HG03457 (cell line): ENCODE measurements at regions not wholly inside any gene's neighbourhood (a gene's known extent, or its start where the extent isn't known, plus 50 kb on each side); places are given as distances from the start of the nearest gene placed in this dataset.

ENCODE experiments used
- ATAC-seq: cut with Tn5 transposase; IDR thresholded peaks from one replicate; pipeline ENCODE4 v1.9.1; 2021; ENCODE audit warnings: moderate number of reproducible peaks; ENCODE audit not compliant: unreplicated experiment

GRCh38 chr6:81484251-81484650, 268.2 kb downstream of the TENT5A start:
- ATAC-seq = no peak

- ATAC-seq = no peak
Measured at GRCh38 chr6:81480139-81480538, 272.3 kb downstream of the TENT5A start.

GRCh38 chr6:81476881-81477280, 275.6 kb downstream of the TENT5A start:
- no peak for ATAC-seq

- no peak for ATAC-seq
Measured at GRCh38 chr6:81475646-81476045, 276.8 kb downstream of the TENT5A start.

GRCh38 chr6:81465859-81466258, 286.6 kb downstream of the TENT5A start:
- no peak for ATAC-seq

- ATAC-seq = no peak
Measured at GRCh38 chr6:81456416-81456815, 296.1 kb downstream of the TENT5A start.

- no peak for ATAC-seq
Measured at GRCh38 chr6:81455641-81456040, 296.8 kb downstream of the TENT5A start.

GRCh38 chr6:81451787-81452186, 300.7 kb downstream of the TENT5A start:
- ATAC-seq = no peak

GRCh38 chr6:81450180-81450579, 302.3 kb downstream of the TENT5A start:
- ATAC-seq = no peak

- no peak for ATAC-seq
Measured at GRCh38 chr6:81446509-81446908, 306.0 kb downstream of the TENT5A start.

- no peak for ATAC-seq
Measured at GRCh38 chr6:81439417-81439816, 313.1 kb downstream of the TENT5A start.

GRCh38 chr6:81436990-81437389, 315.5 kb downstream of the TENT5A start:
- ATAC-seq = no peak

GRCh38 chr6:81413306-81413705, 339.2 kb downstream of the TENT5A start:
- ATAC-seq = no peak

GRCh38 chr6:81401970-81402690, 350.4 kb downstream of the TENT5A start:
- ATAC-seq = no peak

- no peak for ATAC-seq
Measured at GRCh38 chr6:81396916-81397315, 355.6 kb downstream of the TENT5A start.

GRCh38 chr6:81387163-81387562, 365.3 kb downstream of the TENT5A start:
- ATAC-seq = no peak

- ATAC-seq = no peak
Measured at GRCh38 chr6:81384921-81385320, 367.6 kb downstream of the TENT5A start.

- ATAC-seq = no peak
Measured at GRCh38 chr6:81383472-81383871, 369.0 kb downstream of the TENT5A start.

GRCh38 chr6:81382852-81383251, 369.6 kb downstream of the TENT5A start:
- no peak for ATAC-seq

- ATAC-seq = no peak
Measured at GRCh38 chr6:81381382-81381916, 371.0 kb downstream of the TENT5A start.

GRCh38 chr6:81380718-81381338, 371.7 kb downstream of the TENT5A start:
- no peak for ATAC-seq

- ATAC-seq = no peak
Measured at GRCh38 chr6:81376745-81377144, 375.7 kb downstream of the TENT5A start.
